Lung (tissue), 11 donors: ENCODE measurements at regions not wholly inside any gene's neighbourhood (a gene's known extent, or its start where the extent isn't known, plus 50 kb on each side); places are given as distances from the start of the nearest gene placed in this dataset.

Experiments used
- ATAC-seq: fragments of 200-7000 bp; cut with Tn5 transposase; one replicate; pipeline ENCODE4 v1.9.1; 2020; ENCODE audit warnings: moderate number of reproducible peaks; ENCODE audit not compliant: insufficient read depth, low FRiP score
- DNase-seq, 3 donors: peaks; one replicate each; pipeline ENCODE4 v3.0.0-alpha.2; 2013 to 2017
- H3K27ac ChIP-seq, 2 donors: one replicate each; pipeline ENCODE4 v1.5.1; 2013; ENCODE audit warnings: mild to moderate bottlenecking in 2 of 2, moderate library complexity in 2 of 2, control low read depth in 1 of 2, inconsistent platforms in 1 of 2, low read depth in 1 of 2, low read length in 1 of 2
- H3K27me3 ChIP-seq, 3 donors: one replicate each; pipeline ENCODE4 v1.5.1; 2013; ENCODE audit warnings: low read length in 2 of 3; ENCODE audit not compliant: control insufficient read depth in 3 of 3, insufficient read depth in 3 of 3
- H3K36me3 ChIP-seq, 4 donors: one replicate each; pipeline ENCODE4 v1.5.1; 2013; ENCODE audit warnings: low read length in 4 of 4, mild to moderate bottlenecking in 1 of 4, moderate library complexity in 1 of 4; ENCODE audit not compliant: control insufficient read depth in 4 of 4, insufficient read depth in 4 of 4
- H3K4me1 ChIP-seq, 5 donors: one replicate each; pipeline ENCODE4 v1.5.1; 2013; ENCODE audit warnings: low read length in 5 of 5, mild to moderate bottlenecking in 2 of 5, moderate library complexity in 1 of 5; ENCODE audit not compliant: control insufficient read depth in 5 of 5, insufficient read depth in 5 of 5
- H3K4me3 ChIP-seq: one replicate; pipeline ENCODE4 v1.5.1; 2013; ENCODE audit warnings: mild to moderate bottlenecking, control low read depth, moderate library complexity
- H3K9ac ChIP-seq, 2 donors: one replicate each; pipeline ENCODE4 v1.5.1; 2013; ENCODE audit warnings: low read length in 2 of 2, control low read depth in 1 of 2; ENCODE audit not compliant: insufficient read depth in 1 of 2
- H3K9me3 ChIP-seq, 4 donors: one replicate each; pipeline ENCODE4 v1.5.1; 2013; ENCODE audit warnings: low read length in 3 of 4, mild to moderate bottlenecking in 1 of 4, moderate library complexity in 1 of 4; ENCODE audit not compliant: control insufficient read depth in 4 of 4, insufficient read depth in 3 of 4
- WGBS, 2 donors: extraction: QIAGEN DNeasy Blood & Tissue Kit; methylation state at CpG; one replicate each; pipeline ENCODE4 v1.1.7; 2013; 5-methylcytosine and 5-hydroxymethylcytosine counted together
- TF ChIP-seq, protein P1 (sequence below): IDR thresholded peaks from 2 replicates; pipeline ENCODE4 v1.5.1; 2012; ENCODE audit warnings: mild to moderate bottlenecking; ENCODE audit errors: control extremely low read depth, extremely low read depth
- donor health status: control.
- donor health status: control.
- donor health status: Bipolar disorder and iron deficiency.
- donor health status: healthy.
- donor health status: DM: yes; HTN: yes; CAD: no.

- Histone ChIP-seq H3K4me3 (no peak overlapping the region), H3K27ac (no peak overlapping the region), H3K27me3 (no peaks in the 10 kb centered on the region), H3K9ac (no peak overlapping the region), H3K36me3 (no peaks in the 10 kb centered on the region), H3K9me3 (no peaks in the 10 kb centered on the region), H3K4me1 (no peaks in the 10 kb centered on the region)
- DNase-seq (peak in 1 of 3 donors; percentile 10), ATAC-seq (no peak)
- 13 to 20% methylated on average over 2 of the region's 2 CpGs for WGBS, 2 donors
- TF ChIP-seq, protein P1, sequence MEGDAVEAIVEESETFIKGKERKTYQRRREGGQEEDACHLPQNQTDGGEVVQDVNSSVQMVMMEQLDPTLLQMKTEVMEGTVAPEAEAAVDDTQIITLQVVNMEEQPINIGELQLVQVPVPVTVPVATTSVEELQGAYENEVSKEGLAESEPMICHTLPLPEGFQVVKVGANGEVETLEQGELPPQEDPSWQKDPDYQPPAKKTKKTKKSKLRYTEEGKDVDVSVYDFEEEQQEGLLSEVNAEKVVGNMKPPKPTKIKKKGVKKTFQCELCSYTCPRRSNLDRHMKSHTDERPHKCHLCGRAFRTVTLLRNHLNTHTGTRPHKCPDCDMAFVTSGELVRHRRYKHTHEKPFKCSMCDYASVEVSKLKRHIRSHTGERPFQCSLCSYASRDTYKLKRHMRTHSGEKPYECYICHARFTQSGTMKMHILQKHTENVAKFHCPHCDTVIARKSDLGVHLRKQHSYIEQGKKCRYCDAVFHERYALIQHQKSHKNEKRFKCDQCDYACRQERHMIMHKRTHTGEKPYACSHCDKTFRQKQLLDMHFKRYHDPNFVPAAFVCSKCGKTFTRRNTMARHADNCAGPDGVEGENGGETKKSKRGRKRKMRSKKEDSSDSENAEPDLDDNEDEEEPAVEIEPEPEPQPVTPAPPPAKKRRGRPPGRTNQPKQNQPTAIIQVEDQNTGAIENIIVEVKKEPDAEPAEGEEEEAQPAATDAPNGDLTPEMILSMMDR = no peak
Observed at GRCh38 chr9:79154806-79155205, 417.0 kb upstream of the TLE4 start.

DNA sequence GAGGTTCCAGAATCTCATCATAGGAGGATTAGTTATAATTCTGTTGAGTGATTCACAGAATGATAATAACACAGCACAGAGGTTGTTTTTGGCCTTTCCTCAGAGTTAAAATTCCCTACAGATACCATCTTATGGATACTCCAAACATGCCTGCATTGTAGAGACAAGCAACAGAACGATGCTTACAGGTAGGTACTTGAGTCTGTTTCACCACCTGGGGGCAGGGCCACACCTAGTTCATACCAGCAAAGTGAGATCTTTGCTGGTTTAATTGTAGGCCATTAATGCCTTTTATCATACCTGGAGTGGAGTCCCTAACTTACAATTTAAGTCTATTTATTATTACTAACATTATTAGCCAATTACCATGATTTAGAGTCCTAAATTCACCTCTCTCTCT lies 416.5 kb upstream of the TLE4 start:
- Histone ChIP-seq H3K9me3 (no peaks in the 10 kb centered on the region), H3K4me1 (no peaks in the 10 kb centered on the region), H3K9ac (no peak overlapping the region), H3K27me3 (no peaks in the 10 kb centered on the region), H3K27ac (no peak overlapping the region), H3K36me3 (no peaks in the 10 kb centered on the region), H3K4me3 (no peak overlapping the region)
- 67 to 86% methylated on average over 1 of the region's 1 CpG for WGBS, 2 donors
- TF ChIP-seq, protein P1 = no peak
- DNase-seq (no peak), ATAC-seq (no peak)

DNA sequence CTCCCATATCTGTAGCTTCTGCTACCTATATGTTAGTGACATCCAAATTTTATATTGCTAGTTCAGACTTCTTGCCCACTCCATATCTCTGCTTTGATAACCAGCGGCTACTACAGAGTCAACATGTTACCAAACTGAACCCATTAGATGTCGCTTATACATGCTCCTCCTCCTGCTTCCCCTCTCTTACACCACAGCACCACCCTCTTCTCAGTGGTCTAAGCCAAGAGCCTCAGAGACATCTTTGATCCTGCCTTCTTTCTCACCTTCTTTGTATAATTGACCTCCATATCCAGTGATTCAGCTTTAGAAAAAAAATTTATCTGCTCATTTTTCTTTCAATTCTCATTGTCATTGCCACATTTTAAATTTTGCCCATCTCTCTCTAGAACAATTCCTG lies 408.2 kb upstream of the TLE4 start:
- no peak overlapping the region for H3K4me3 ChIP-seq
- H3K4me1 ChIP-seq = peaks cover 0 to 8% (median 0%) of the 10 kb centered on the region in 5 donors
- H3K36me3 ChIP-seq = no peaks in the 10 kb centered on the region
- WGBS, 2 donors = 74 to 82% methylated on average over 2 of the region's 2 CpGs
- ATAC-seq (no peak), DNase-seq (no peak)
- H3K27ac ChIP-seq = no peak overlapping the region
- peaks cover 0 to 16% (median 4%) of the 10 kb centered on the region in 3 donors for H3K27me3 ChIP-seq
- no peaks in the 10 kb centered on the region for H3K9me3 ChIP-seq
- H3K9ac ChIP-seq = no peak overlapping the region
- TF ChIP-seq, protein P1 = no peak

GRCh38 chr9:79164406-79164805 lies 407.4 kb upstream of the TLE4 start:
- H3K27me3 ChIP-seq = peaks cover 0 to 16% (median 4%) of the 10 kb centered on the region in 3 donors
- DNase-seq = no peak
- H3K4me1 ChIP-seq = peaks cover 0 to 8% (median 0%) of the 10 kb centered on the region in 5 donors
- H3K9ac ChIP-seq = no peak overlapping the region
- H3K27ac ChIP-seq = no peak overlapping the region
- H3K36me3 ChIP-seq = no peaks in the 10 kb centered on the region
- ATAC-seq = no peak
- H3K4me3 ChIP-seq = no peak overlapping the region
- TF ChIP-seq, protein P1 = no peak
- no peaks in the 10 kb centered on the region for H3K9me3 ChIP-seq
- WGBS, 2 donors = 75 to 79% methylated on average over 4 of the region's 4 CpGs
